Fibroblast of skin of left biceps (primary cell): ENCODE measurements at regions not wholly inside any gene's neighbourhood (a gene's known extent, or its start where the extent isn't known, plus 50 kb on each side); places are given as distances from the start of the nearest gene placed in this dataset.
A peak's percentile ranks its signal among the peaks of the same experiment; 100 is the strongest.

Experiments
- DNase-seq, 2 experiments: peaks; one replicate each; pipeline ENCODE4 v3.0.0-alpha.2; 2013; ENCODE audit warnings: low read depth in 2 of 2

DNA sequence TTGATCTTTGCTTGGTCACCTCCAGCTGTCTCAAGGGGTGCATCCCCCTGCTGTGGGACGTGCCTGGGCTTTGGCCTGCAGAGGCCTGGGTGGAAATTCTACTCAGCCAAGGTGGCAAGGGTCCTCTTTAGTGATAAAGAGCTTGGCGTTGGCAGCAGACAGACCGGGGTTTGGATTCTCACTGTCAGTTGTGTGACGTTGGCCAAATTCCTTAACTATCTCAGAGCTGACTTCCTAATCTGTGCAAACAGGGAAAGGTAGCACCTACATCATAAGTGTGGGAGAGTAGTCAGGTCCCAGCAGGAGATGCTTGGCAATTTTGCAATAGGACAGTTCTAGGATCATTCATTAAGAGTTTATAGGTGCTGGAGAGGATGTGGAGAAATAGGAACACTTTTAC is 154.3 kb upstream of the GSC start:
- no peak for DNase-seq

DNA sequence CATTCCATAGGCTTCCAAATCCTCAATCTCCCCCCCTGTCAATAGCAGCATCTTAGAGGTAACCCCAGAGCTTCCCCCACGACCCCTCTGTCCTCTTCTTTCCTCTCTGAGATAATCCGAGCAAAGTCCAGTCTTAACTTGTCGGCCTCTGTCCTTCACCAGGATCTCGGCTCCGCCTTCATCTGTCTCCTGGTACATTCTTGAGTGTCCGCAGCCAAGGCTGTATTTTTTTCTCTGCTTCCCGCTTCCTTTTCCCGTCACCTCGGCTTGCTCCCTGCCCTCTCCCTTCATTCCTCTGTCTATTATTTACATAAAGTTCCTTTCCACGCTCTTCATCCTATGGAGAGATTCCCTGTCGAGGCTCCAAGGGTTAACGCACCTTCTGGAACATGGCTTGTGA is 153.9 kb upstream of the GSC start:
- no peak for DNase-seq

DNA sequence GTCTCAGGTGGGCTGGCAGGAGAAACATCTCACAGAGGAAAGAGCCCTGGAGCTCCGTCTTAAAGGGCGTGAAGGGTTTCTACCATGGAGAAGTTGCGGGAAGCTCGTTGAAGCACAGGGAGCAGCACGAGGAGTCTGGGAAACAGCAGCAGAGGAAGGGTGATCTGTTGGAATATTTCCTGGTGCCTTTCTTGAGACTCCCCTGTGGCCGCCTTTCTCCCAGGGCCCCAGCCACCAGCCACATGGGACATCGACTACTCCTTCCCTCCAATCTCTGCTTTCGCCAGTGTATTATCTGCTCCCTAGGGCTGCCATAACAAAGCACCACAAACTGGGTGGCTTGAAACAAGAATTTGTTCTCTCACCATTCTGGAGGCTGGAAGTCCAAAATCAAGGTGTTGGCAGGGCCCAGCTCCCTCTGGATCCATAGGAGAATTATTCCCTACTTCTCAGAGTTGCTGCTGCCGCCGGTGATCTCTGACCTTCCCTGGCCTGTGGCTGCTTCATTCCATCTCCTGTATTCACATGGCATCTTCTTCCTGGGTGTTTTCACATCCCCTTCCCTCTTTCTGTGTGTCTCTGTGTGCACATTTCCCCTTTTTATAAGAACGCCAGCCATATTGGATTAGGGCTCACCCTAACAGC is 152.8 kb upstream of the GSC start:
- DNase-seq, result no peak

DNA sequence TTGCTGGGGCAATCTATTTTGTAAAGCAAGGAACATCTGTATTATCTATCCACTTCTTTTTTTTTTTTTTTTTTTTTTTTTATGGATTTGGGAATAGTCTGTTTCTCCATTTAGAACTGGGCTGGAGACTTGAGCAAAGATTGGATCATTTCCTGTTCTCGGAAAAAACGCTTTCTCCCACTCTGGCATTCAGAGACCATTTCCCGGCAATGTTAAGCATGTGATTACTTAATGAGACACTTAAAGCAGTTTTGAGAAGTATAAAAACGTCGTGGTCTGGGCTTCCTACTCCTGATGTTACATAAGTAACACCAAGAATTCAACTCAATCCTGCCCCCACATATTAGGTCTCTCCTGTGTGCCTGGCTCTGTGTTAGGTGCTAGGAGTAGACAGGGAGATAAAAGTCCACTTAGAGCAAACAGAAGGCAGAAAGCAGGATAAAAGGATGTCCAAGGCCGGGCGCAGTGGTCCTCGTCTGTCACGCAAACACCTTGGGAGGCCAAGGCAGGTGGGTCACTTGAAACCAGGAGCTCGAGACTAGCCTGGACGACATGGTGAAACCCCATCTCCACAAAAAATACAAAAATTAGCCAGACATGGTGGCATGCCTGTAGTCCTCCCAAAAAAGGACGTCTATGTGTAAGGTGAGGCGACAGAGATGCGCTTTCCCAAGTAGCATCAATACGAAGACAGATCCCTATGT is 152.1 kb upstream of the GSC start:
- DNase-seq, result no peak

DNA sequence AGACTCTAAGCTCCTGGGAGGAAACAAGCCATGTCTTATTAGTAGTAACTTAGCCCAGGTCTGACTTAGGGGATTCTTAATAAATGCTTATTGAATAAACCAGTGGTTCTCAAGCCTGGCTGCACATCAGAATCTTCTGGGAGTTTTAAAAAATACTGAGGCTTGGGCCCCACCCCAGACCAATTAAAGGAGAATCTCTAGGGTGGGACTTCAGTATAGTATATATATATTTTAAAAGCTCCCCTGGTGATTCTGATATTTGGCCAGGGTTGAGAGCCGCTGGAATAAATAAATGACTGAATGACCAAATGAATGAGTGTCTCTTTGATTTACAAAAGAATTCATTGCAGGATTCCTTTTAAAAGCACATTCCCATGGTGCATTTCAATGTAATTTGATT is 151.5 kb upstream of the GSC start:
- DNase-seq, result no peak

- DNase-seq, result no peak
Observed at GRCh38 chr14:94919896-94920295, 150.0 kb upstream of the GSC start.

DNA sequence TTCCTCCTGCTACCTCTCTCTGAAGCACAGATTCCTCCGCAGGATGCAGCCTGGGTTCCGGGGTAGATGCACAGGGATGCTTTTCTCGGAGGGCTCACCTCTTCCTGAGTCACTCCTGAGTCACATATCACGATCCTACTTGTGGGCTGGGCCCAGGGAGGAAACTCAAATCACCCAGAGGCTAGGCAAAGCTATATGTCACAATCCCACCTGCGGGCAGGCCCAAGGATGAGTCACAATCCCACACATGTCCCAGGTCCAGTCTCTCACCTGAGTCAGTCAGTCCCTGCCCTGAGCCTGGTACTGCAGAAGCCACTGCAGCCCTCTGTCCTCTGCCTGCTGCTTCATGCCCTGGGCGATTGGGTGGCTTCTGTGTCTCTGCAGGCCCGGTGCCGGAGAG is 149.0 kb upstream of the GSC start:
- no peak for DNase-seq

GRCh38 chr14:94917041-94917600 is 147.2 kb upstream of the GSC start:
- no peak for DNase-seq

- no peak for DNase-seq
Observed at GRCh38 chr14:94914191-94914590, 144.3 kb upstream of the GSC start.

DNA sequence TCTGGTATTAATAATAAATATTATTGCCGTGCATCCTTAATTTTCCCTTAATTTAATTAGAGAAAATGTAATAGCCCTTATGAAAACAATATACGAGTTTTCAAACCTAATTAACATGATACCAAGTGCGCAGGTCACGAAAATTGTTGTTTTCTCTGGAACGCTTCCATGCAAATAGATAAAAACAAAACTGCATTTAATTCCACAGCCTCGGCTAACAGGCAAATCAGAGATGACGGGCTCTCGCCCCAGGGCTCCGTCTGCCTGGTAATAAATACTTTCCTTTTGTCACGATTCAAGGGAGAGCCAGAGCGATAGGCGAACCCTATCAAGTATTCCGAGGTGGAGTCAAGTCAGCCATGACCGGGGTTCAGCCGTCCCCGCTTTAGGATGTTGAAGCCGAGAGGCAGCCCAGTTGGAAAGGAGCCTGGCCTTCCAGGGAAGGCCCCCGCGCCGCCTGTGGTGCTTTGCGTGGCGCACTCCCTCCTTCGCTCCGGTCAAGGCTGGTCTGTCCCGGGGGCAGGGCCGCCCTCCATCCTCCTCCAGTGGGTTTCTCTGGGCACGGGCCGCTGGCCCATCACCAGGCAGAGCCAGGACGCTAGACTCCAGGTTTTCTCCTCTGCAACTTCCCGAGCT is 137.8 kb upstream of the GSC start:
- no peak for DNase-seq

- DNase-seq, result no peak
Observed at GRCh38 chr14:94906991-94907587, 137.2 kb upstream of the GSC start.

GRCh38 chr14:94906577-94906976 is 136.7 kb upstream of the GSC start:
- DNase-seq, result no peak

DNA sequence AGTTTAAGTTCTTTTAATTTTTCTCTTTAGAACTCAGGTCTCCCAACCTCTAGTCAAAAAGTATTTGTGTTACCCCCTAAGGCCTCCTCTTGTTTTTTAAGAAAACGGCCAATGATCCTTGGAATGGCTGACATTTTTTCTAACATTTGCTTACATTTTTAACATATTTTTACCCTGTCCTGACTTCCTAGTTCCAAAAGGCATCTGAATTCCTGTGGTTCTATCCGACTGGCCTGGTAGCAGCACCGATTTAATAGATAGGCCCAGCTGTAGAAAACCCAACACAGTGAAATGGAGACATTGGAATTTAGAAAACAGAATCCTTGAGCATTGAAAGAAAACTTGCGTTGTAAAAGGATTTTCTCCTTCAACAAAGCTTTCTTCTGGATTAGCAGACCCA is 134.7 kb upstream of the GSC start:
- DNase-seq, result peak; percentile 29 to 38

DNA sequence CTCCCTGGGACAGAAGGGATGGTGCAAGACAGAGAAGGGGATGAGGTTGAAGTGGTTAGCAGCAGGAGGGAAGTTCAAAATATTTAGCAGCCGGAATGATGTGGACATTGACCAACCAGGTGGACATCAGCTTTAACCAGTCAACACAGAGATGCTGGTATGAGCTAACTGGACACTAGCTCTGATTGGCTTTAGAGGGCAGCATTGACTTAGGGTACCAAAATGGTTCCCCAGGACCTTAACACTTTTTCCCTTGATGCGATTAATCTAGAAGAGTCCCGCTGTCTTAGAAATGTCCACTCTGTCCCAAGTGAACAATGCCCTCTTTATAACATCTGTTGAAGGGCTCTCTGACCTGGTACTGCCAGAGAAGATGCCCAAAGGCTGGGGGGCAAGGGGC is 134.0 kb upstream of the GSC start:
- DNase-seq, result no peak

GRCh38 chr14:94903338-94903737 is 133.4 kb upstream of the GSC start:
- DNase-seq, result no peak

GRCh38 chr14:94897561-94897960 is 127.6 kb upstream of the GSC start:
- no peak for DNase-seq

GRCh38 chr14:94897082-94897481 is 127.2 kb upstream of the GSC start:
- peak; percentile 34 to 41 for DNase-seq

GRCh38 chr14:94893411-94894160 is 123.7 kb upstream of the GSC start:
- DNase-seq, result no peak

DNA sequence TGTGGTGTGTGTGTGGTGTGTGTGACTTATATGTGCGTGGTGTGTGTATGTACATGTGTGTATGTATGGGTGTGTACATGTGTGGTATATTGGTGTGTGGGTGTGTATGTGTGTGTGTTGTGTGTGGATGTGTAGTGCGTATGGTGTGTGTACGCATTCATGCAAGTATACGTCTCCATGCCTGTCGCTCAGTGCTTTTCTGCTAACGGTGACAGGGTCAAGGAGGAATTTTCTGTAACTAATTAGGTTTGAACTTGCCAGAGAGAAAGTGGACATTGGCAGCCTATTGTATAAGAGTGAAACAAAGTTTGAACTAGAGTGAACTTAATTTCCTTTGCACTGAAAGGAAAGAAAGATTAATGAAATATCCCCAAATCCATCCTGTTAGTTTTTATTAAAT is 120.9 kb upstream of the GSC start:
- no peak for DNase-seq

- DNase-seq, result no peak
Observed at GRCh38 chr14:94889520-94890312, 119.8 kb upstream of the GSC start.

- no peak for DNase-seq
Observed at GRCh38 chr14:94888121-94888520, 118.2 kb upstream of the GSC start.
